ENCODE measurements at regions not wholly inside any gene's neighbourhood (a gene's known extent, or its start where the extent isn't known, plus 50 kb on each side); places are given as distances from the start of the nearest gene placed in this dataset.
A peak's percentile ranks its signal among the peaks of the same experiment; 100 is the strongest.
"Not testable (repeated sequence)": the region's sequence is repeated elsewhere in the genome, so short reads cannot be mapped to it uniquely, and the experiment has no call there.

- DNase-seq: peak; percentile 73
- no peaks in the 10 kb centered on the region for H3K36me3 ChIP-seq
- H3K4me3 ChIP-seq: no peak overlapping the region
- no peaks in the 10 kb centered on the region for H3K27me3 ChIP-seq
- H3K9me3 ChIP-seq: peaks cover 15% of the 10 kb centered on the region
Measured at GRCh38 chr6:135722679-135723078, 128.8 kb upstream of the PDE7B start.

GRCh38 chr6:135728589-135728988, 122.9 kb upstream of the PDE7B start:
- no peak for DNase-seq
- no peak overlapping the region for H3K4me3 ChIP-seq
- no peaks in the 10 kb centered on the region for H3K36me3 ChIP-seq
- no peaks in the 10 kb centered on the region for H3K27me3 ChIP-seq
- H3K9me3 ChIP-seq: peaks cover 11% of the 10 kb centered on the region

DNA sequence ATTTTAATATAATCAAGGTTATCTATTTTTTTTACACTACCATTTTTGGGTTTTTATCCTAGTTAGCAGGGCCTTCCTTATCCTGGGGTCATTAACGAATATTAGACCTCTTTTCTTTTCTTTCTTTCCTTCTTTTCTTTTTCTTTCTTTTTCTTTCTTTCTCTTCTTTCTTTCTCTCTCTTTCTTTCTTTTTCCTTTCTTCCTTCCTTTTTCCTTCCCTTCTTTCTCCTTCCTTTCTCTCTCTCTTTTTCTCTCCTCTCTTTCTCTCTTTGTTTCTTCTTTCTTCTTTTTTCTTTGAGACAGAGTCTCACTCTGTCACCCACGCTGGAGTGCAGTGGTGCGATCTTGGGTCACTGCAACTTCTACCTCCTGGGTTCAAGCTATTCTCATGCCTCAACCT, 120.4 kb upstream of the PDE7B start:
- no peak for DNase-seq
- Histone ChIP-seq H3K9me3 (0 out of 2 replicates have a peak, but pooled peaks cover 2% of the 10 kb centered on the region), H3K36me3 (no peaks in the 10 kb centered on the region), H3K4me3 (no peak overlapping the region), H3K27me3 (no peaks in the 10 kb centered on the region)

- DNase-seq, H3K27me3 ChIP-seq, H3K36me3 ChIP-seq, H3K4me3 ChIP-seq, H3K9me3 ChIP-seq: not testable (repeated sequence)
Measured at GRCh38 chr6:135736351-135736750, 115.2 kb upstream of the PDE7B start.

DNA sequence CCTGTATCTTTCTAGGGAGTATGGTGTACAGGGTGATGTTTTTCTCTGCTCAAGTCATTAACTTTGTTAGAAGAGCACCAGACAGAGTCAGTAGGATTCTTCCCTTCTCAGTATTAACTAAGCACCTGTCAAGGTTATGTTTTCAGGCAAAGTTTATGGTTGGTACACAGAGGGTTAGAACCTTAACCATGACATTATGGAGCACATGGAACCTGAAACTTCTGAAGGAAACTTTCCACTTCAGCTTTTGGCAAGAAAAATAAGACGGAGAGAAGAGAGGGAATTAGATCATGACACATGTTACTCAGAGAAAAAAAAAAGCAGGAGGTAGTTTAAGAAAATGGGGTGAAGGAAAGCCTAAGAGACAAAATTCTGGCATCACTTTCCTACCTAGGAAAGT, 112.9 kb upstream of the PDE7B start:
- Histone ChIP-seq H3K27me3 (no peaks in the 10 kb centered on the region), H3K36me3 (no peaks in the 10 kb centered on the region), H3K4me3 (no peak overlapping the region), H3K9me3 (no peaks in the 10 kb centered on the region; the same call in 1 of the 2 replicates)
- DNase-seq: no peak

- Histone ChIP-seq H3K27me3 (no peaks in the 10 kb centered on the region), H3K36me3 (no peaks in the 10 kb centered on the region), H3K4me3 (no peak overlapping the region), H3K9me3 (no peaks in the 10 kb centered on the region; the same call in 1 of the 2 replicates)
- peak; percentile 59 for DNase-seq
Measured at GRCh38 chr6:135739288-135739687, 112.2 kb upstream of the PDE7B start.

GRCh38 chr6:135740580-135740979, 110.9 kb upstream of the PDE7B start:
- Histone ChIP-seq H3K9me3 (no peaks in the 10 kb centered on the region; the same call in 1 of the 2 replicates), H3K4me3 (no peak overlapping the region), H3K27me3 (no peaks in the 10 kb centered on the region), H3K36me3 (no peaks in the 10 kb centered on the region)
- DNase-seq: no peak

- Histone ChIP-seq H3K36me3 (no peaks in the 10 kb centered on the region), H3K27me3 (no peaks in the 10 kb centered on the region), H3K9me3 (no peaks in the 10 kb centered on the region), H3K4me3 (no peak overlapping the region)
- no peak for DNase-seq
Measured at GRCh38 chr6:135743476-135743875, 108.0 kb upstream of the PDE7B start.

GRCh38 chr6:135748189-135748588, 103.3 kb upstream of the PDE7B start:
- H3K36me3 ChIP-seq: no peaks in the 10 kb centered on the region
- DNase-seq: no peak
- no peaks in the 10 kb centered on the region for H3K27me3 ChIP-seq
- H3K9me3 ChIP-seq: no peaks in the 10 kb centered on the region
- H3K4me3 ChIP-seq: no peak overlapping the region

DNA sequence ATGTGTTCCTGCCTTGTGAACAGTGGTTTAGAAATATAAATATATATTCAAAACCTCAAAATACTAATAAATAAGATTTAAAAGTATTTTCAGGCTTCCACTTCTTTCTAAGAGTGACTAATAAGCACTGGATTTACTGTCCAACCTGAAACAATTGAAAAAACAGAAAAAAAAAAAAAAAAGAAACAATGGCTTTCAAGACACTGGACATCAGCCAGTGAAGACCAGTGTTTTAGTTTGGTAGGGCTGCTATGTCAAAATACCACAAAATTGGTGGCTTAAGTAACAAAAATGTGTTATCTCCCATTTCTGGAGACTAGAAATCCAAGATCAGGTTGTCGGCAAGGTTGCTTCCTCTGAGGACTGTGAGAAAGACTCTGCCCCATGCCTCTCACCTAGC, 101.4 kb upstream of the PDE7B start:
- Histone ChIP-seq H3K27me3 (no peaks in the 10 kb centered on the region), H3K4me3 (no peak overlapping the region), H3K36me3 (no peaks in the 10 kb centered on the region), H3K9me3 (no peaks in the 10 kb centered on the region)
- DNase-seq: no peak

GRCh38 chr6:135753196-135753595, 98.3 kb upstream of the PDE7B start:
- DNase-seq: no peak
- Histone ChIP-seq H3K36me3 (no peaks in the 10 kb centered on the region), H3K9me3 (no peaks in the 10 kb centered on the region), H3K27me3 (no peaks in the 10 kb centered on the region), H3K4me3 (no peak overlapping the region)

DNA sequence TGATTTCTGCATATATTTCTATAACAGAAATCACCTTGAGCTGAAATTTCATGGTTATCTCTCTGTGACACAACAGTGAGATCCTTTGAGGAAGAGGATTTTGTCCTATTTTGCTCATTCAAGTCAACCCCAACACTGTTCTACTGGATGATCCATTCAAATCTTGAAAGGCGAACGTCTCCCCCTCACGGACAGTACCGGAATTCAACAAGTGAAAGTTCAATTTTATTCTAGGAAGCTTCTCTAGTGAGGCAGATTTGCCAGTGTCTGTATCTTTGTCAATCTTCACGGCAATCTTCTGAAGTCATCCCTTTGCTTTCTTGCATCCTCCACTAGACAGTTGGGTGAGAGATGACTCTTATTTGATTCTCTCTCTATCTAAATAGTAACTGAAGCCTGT, 91.7 kb upstream of the PDE7B start:
- Histone ChIP-seq H3K9me3 (no peaks in the 10 kb centered on the region), H3K4me3 (no peak overlapping the region), H3K27me3 (no peaks in the 10 kb centered on the region), H3K36me3 (no peaks in the 10 kb centered on the region)
- DNase-seq: no peak

DNA sequence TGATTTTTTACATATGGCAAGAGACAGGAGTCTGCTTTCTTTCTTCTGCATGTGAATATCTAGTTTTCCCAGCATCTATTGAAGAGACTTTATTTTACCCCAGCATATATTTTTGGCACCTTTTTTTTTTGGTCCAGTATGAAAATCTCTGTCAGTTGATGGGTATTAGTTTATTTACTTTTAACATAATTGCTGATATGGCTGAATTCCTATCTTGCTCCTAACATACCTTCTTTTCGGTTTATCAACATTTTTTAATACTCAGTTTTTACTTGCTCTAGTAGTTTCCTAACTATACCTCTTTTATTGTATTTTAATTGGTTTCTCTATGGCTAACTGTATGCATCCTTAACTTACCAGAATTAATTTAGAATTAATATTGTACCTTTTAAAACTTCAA, 77.5 kb upstream of the PDE7B start:
- no peak for DNase-seq
- no peaks in the 10 kb centered on the region for H3K9me3 ChIP-seq
- no peak overlapping the region for H3K4me3 ChIP-seq
- no peaks in the 10 kb centered on the region for H3K27me3 ChIP-seq
- H3K36me3 ChIP-seq: no peaks in the 10 kb centered on the region

GRCh38 chr6:135779213-135779612, 72.3 kb upstream of the PDE7B start:
- no peaks in the 10 kb centered on the region for H3K27me3 ChIP-seq
- H3K4me3 ChIP-seq: no peak overlapping the region
- no peaks in the 10 kb centered on the region for H3K36me3 ChIP-seq
- no peaks in the 10 kb centered on the region; the same call in 1 of the 2 replicates for H3K9me3 ChIP-seq
- no peak for DNase-seq

GRCh38 chr6:135780326-135780725, 71.2 kb upstream of the PDE7B start:
- Histone ChIP-seq H3K4me3 (no peak overlapping the region), H3K9me3 (no peaks in the 10 kb centered on the region; the same call in 1 of the 2 replicates), H3K27me3 (no peaks in the 10 kb centered on the region), H3K36me3 (no peaks in the 10 kb centered on the region)
- DNase-seq: no peak

DNA sequence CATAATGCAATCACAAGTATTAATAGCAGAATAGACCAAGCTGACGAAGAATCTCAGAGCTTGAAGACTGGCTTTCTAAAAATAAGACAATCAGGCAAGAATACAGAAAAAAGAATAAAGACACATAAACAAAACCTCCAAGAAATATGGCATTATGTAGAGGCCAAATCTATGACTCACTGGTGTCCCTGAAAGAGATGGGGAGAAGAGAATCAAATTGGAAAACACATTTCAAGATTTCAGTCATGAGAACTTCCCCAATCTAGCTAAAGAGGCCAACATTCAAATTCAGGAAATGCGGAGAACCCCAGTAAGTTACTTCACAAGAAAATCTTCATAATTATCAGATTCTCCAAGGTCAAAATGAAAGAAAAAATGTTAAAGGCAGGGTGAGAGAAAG, 69.0 kb upstream of the PDE7B start:
- DNase-seq: no peak
- Histone ChIP-seq H3K9me3 (no peaks in the 10 kb centered on the region; the same call in 1 of the 2 replicates), H3K36me3 (no peaks in the 10 kb centered on the region), H3K27me3 (no peaks in the 10 kb centered on the region), H3K4me3 (no peak overlapping the region)

DNA sequence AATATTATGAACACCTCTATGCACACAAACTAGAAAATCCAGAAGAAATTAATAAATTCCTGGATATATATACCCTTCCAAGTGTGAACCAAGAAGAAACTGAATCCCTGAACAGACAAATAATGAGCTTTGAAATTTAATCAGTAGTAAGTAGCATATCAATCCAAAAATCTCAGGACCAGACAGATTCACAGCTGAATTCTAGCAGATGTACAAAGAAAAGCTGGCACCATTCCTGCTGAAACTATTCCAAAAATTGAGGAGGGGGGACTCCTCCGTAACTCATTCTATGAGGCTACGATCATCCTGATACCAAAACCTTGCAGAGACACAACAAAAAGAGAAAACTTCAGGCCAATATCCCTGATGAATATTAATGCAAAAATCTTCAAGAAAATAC, 67.0 kb upstream of the PDE7B start:
- DNase-seq: no peak
- Histone ChIP-seq H3K9me3 (no peaks in the 10 kb centered on the region; the same call in 1 of the 2 replicates), H3K36me3 (no peaks in the 10 kb centered on the region), H3K27me3 (no peaks in the 10 kb centered on the region), H3K4me3 (no peak overlapping the region)

DNA sequence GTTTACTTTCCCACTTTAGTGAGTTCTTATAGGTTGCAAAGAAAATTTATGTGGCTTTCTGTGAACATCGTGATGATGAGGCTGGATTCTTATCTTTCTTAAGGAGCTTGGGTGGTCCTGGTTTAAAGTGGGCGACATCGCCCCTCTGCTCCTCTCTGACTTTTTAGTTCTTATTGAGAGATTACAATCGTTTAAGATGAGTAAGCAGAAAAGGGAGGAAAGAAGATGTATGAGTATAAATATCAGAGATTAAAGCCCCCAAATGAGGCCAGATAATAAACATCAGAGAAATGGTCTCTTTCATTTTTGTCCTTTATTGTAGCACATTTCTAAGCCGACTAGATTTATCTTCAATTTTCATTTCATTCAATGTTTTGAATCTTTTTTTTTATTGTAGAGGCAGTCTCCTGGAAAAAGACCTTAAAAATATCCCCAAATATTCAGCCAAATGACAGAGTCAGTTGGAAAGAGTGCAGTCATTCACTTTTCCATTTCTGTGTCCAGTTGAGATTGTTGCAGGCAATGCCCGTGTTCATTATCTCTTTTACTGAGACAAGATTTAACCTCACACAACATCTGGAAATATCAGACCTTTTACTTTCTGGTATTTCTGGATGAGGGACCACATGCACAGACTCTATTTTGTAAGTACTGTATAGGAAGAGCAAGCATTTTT, 62.0 kb upstream of the PDE7B start:
- no peak overlapping the region for H3K4me3 ChIP-seq
- no peaks in the 10 kb centered on the region for H3K36me3 ChIP-seq
- no peak for DNase-seq
- H3K9me3 ChIP-seq: no peaks in the 10 kb centered on the region
- no peaks in the 10 kb centered on the region for H3K27me3 ChIP-seq

DNA sequence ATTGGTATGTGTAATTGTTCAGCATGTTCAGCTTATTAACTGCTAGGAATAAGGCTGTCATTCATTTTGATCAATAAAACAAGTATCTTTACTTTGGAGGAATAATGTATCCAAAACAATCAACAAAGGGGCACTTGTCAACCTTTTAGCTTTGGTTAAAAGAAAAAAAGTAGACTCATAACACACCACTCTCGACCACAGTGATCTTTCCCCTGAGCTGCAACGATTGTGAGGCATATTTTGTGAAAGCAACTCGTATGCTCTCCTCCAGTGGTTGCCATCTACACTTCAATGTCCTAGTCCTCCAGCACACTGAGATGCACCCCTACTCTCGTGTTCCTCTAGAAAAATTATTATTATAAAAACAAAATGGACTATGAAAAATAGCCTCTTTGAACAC, 60.1 kb upstream of the PDE7B start:
- Histone ChIP-seq H3K4me3 (no peak overlapping the region), H3K36me3 (no peaks in the 10 kb centered on the region), H3K9me3 (no peaks in the 10 kb centered on the region), H3K27me3 (no peaks in the 10 kb centered on the region)
- DNase-seq: no peak
